ENCODE measurements at regions not wholly inside any gene's neighbourhood (a gene's known extent, or its start where the extent isn't known, plus 50 kb on each side); places are given as distances from the start of the nearest gene placed in this dataset.

- peak; percentile 30 for DNase-seq
These were observed 352.2 kb upstream of the CPEB2 start for GRCh38 chr4:14650127-14650526.

- no peak for DNase-seq
These were observed 349.8 kb upstream of the CPEB2 start for GRCh38 chr4:14652522-14652921.

GRCh38 chr4:14653338-14653737 is 348.9 kb upstream of the CPEB2 start:
- DNase-seq, result no peak

- no peak for DNase-seq
These were observed 343.0 kb upstream of the CPEB2 start for GRCh38 chr4:14659286-14659685.

- peak; percentile 75 for DNase-seq
These were observed 334.6 kb upstream of the CPEB2 start for GRCh38 chr4:14667624-14668151.

- no peak for DNase-seq
These were observed 334.0 kb upstream of the CPEB2 start for GRCh38 chr4:14668296-14668695.

DNA sequence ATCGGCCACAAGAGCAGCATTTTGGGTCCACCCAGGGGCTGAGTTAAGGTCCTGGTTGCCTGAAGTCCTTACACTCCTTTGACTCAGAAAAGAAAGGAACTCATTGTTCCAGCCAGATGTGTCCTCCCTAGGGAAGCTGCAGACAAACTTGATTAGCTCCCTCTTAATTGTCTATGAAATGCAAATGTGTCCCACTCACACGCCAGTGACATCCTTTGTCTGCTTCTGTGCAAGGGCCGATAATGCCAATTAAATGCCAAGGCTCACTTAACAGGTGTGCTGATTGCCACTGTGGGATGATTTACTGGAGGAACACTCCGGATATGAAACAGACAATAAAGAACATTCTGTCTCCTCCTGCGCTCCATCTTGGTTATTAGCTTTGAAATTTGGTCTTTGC is 332.9 kb upstream of the CPEB2 start:
- DNase-seq, result no peak

DNA sequence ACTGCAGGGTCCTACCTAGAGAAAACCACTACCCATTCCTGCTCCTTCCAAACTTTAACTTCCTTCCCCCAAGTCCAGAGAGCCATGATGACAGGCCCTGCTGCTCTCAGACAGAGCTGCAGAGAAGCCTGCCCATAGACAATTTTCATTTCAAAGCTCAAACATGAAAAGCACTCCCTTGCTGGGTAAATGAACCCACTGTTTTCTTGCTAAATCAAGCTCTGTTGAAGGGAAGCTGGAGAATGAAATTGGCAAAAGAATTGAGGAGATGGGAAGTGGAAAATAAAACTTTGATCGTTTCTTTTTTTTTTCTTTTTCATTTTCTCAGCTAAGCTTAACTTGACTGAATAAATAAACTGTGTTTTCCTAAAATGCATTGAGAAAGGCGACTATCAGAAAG is 331.1 kb upstream of the CPEB2 start:
- DNase-seq, result no peak

- DNase-seq, result no peak
These were observed 326.8 kb upstream of the CPEB2 start for GRCh38 chr4:14675279-14675985.

DNA sequence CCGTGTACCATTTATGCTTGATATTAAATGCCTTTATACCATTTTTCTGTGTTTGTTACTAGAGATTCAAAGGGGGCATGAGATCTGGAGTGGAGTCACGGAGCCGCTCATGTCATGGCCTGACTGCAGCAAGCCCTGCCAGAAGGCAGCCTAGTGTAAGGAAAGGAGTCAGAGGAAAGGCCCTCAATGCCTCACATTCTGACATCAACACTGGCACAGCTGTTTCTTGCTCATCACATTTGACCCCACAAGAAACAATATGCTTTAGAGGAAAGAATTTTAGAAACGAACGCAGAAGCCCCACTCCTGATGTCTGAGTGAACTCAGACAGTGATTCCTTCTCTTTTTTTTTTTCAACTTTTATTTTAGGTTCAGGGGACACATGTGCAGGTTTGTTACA is 322.4 kb upstream of the CPEB2 start:
- DNase-seq, result no peak

DNA sequence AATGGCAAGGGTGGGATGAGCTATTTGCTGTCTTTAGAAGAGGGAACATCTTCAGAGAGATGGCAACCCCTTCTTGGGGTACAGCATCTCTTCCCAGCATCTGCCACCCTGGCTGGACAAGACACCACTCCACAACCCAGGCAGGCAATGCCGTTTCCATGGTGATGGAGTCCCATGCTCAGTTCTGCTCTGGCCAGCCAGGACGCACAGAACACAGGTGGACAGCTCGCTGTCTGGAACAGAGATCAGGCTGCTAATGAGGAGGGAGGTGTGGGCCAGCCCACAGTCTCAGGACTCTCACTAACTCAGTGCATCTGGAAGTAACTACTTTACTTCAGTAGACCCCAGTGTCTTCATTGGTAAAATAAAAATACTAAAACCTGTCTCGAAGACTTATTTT is 321.0 kb upstream of the CPEB2 start:
- no peak for DNase-seq

DNA sequence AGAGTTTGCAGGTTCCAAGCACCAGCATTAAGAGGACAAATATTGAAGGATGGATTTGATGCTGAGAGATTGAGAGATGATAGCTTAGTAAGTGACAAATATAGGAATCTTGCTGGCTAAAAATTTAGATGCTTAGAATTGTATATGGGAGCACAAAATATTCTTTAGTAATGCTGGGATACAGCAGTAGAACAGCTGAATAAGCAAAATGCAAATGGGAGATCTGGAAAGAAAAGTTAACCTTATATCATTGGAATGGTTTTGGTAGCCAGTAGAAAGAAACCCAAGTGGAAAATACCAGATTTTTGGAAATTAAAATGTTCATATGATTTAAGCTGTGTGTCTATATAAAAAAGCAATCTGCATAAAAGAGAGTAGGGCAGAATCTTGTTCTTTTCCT is 308.6 kb upstream of the CPEB2 start:
- DNase-seq, result no peak

- DNase-seq, result peak; percentile 10
These were observed 307.0 kb upstream of the CPEB2 start for GRCh38 chr4:14695095-14695845.

- DNase-seq, result no peak
These were observed 302.2 kb upstream of the CPEB2 start for GRCh38 chr4:14700083-14700482.

- no peak for DNase-seq
These were observed 301.7 kb upstream of the CPEB2 start for GRCh38 chr4:14700544-14700943.

- peak; percentile 1 for DNase-seq
These were observed 300.9 kb upstream of the CPEB2 start for GRCh38 chr4:14701389-14701788.

DNA sequence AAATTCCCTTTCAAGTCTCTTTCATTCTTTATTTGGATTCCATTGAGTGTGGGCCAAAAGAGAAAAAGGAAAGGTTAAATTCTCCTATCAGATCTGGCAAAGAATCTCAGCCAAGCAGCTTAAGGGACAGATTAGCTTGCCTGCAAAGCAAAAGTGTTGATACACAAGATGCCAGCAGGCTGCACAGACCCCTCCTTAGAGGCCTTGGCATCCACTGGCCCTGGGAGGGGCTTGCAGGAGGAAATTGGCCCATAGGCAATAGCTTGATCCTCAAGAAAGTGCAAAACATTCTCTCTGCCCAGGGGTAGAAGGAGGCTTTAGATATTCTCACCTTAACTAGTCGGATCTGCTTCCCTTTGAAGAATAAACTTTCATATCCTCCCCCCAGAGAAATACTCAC is 300.4 kb upstream of the CPEB2 start:
- no peak for DNase-seq

- DNase-seq, result no peak
These were observed 293.7 kb upstream of the CPEB2 start for GRCh38 chr4:14708574-14708973.

DNA sequence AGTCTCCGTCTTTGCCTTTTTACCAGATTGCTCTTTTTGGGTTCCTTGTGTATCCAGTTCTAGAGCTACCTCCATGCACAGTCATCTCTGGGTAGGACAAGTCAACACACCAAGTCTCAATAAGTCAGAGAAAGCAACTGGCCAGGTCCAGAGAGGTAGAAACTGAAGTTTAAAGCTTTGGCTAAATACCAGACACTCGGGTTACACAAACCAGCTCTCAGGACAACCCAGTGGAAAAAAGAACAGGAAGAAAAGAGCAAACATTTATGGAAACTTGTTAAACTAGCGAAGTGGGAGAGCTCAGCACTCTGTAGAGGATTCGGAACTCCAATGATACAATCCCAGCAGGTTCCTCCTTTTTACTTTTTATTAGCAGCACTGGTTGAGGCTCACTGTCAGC is 291.0 kb upstream of the CPEB2 start:
- no peak for DNase-seq

DNA sequence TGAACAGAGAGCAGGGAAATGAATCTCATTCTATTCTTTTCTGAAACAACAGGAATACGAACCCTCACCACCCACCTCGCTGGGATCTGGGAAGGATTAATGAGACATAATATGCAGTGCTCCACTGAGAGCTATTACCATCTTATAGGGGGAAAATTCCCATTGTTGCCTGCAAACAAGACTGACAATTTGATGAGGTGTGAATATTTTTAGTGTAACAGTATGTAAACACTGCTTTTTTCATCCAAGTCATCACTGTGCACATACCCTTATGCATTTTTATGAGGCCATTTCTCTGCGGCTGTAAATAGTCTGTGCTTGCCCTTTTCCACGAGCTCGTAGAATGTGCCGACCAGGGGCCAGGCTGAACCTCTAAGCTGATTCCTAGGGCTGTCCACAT is 285.6 kb upstream of the CPEB2 start:
- no peak for DNase-seq

GRCh38 chr4:14719053-14719452 is 283.2 kb upstream of the CPEB2 start:
- DNase-seq, result peak; percentile 87

DNA sequence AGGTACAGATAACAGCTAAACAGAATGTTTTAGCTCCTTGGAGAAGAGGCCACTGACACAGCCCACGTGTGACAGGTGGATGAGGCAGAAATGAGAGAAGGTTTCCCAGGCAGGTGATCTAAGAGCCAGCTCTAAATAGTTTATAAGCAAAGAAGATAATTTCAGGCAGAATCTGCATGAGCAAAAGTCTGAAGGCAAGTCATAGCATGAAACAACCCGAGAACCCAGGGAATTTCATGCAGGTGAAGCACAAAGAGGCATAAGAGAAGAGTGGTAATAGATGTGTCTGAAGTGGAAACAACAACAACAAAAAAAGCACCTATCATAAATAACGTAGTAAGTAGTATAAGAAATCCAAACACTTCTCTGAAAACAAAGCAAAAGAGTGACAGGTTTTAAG is 275.8 kb upstream of the CPEB2 start:
- DNase-seq, result no peak

DNA sequence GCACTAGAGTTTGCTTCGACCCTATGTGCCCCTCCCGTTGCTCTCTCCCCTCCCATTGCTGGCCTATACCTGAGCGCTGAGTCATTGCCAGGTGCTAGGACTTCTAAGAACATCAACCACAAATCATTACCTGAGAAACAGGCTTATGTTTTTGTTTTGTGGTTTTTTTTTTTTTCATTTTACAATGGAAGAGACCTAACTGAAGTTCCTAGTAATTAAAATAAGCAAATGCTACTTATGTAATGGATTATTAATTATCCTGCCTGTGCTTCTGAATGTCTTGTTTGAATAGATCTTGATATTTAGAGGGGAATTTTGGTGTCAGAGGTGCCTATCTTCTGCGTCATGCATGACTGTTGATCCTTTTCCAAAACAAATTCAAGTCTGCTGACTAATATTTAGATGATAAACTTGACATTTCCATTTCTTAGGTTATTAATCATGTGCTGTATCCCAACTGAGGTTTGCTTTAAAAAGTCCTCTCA is 275.4 kb upstream of the CPEB2 start:
- DNase-seq, result peak; percentile 69

Measured in fibroblast of skin of back (primary cell).